ENCODE measurements at regions not wholly inside any gene's neighbourhood (a gene's known extent, or its start where the extent isn't known, plus 50 kb on each side); places are given as distances from the start of the nearest gene placed in this dataset.
"Not testable (repeated sequence)": the region's sequence is repeated elsewhere in the genome, so short reads cannot be mapped to it uniquely, and the experiment has no call there.

- not testable (repeated sequence) for DNase-seq
Measured at GRCh38 chr1:143838598-143838929, 133.2 kb downstream of the FAM72C start.

DNA sequence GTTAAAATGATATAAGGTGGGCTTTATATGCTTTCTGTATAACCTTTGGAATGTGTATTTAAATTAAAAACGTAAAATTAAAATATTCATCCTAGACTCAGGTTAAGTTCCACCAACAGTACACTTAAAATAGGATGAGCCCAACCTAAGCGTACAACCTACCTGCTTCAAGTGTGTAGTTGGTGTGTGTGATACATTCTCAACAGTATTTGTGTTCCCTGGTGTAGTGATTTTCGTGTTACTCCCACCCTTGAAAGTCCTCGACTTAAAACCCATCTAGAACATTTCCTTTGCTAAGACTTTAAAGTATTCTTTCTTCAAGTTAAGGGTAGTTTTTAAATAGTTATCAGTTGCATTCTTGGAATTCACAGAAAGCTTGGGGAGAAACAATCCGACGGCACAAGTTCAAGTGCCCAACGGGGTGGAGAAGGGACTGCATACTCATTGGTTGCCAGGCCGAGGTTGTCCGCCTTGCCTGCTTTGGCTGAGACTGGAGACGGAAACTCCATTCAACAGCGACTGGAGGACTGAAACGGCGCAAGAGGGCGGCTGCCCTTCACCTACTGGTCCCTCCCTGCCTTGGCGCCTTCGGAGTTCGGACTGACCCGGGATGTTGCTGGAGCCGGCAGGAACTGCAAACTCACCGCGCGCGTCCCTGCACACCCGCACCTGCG lies 133.7 kb downstream of the FAM72C start:
- DNase-seq, result not testable (repeated sequence)

DNA sequence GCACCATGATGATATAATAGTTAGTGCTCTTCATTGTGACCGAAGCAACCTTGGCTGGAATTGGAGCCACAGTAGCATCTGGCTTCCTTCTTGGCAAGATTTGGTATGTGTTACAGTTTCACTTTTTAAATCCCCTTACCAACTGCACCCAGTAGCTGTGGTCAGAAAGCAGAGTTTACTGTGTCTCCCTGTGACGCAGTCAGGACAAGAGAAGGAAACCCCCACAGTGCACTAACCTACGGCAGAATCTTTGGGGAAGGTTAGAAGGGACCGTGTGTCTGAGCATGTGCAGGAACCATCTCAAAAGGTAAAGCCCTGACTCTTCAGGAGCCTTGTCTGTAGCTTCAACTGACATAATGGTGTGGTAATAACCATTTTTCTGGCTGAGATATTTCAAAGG lies 138.4 kb downstream of the FAM72C start:
- DNase-seq, result not testable (repeated sequence)

DNA sequence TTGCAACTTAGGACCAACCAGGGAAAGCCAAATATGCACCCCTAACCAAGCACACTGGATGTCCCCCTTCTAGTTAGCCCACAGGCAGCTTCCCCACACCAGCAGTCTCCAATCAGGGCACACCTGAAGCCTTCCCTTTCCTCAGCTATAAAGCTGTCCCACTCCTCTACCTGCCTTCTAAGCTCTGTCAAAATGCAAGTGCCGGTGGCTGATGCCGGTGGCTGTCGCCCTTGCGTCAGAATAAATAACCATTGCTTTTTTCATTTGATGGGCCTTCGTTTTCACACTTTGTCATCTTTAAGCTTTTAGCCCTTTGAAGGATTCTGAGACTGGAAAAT lies 139.4 kb downstream of the FAM72C start:
- DNase-seq, result not testable (repeated sequence)

GRCh38 chr1:143831479-143832378 lies 140.1 kb downstream of the FAM72C start:
- not testable (repeated sequence) for DNase-seq

GRCh38 chr1:143826162-143826561 lies 145.6 kb downstream of the FAM72C start:
- DNase-seq, result not testable (repeated sequence)

DNA sequence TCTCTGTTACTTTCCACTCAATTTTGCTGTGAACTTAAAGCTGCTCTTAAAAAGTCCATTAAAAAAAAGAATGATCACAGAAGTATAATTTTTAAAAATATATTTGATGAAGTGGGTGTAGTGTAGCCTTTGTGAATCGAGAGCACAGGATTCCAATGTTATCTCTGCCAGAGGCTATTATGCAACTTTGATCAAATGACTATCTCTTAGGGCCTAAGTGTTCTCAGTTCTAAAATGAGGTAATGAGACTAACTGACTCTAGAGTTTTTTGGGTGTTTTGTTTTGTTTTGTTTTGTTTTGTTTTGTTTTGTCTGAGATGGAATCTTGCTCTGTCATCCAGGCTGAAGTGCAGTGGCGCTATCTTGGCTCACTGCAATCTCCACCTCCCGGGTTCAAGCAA lies 147.5 kb downstream of the FAM72C start:
- DNase-seq, result not testable (repeated sequence)

GRCh38 chr1:143820058-143820457 lies 151.7 kb downstream of the FAM72C start:
- DNase-seq, result not testable (repeated sequence)

- DNase-seq, result not testable (repeated sequence)
Measured at GRCh38 chr1:143816369-143816768, 155.4 kb downstream of the FAM72C start.

GRCh38 chr1:143805374-143805773 lies 166.4 kb downstream of the FAM72C start:
- not testable (repeated sequence) for DNase-seq

- DNase-seq, result not testable (repeated sequence)
Measured at GRCh38 chr1:143804707-143805356, 167.0 kb downstream of the FAM72C start.

DNA sequence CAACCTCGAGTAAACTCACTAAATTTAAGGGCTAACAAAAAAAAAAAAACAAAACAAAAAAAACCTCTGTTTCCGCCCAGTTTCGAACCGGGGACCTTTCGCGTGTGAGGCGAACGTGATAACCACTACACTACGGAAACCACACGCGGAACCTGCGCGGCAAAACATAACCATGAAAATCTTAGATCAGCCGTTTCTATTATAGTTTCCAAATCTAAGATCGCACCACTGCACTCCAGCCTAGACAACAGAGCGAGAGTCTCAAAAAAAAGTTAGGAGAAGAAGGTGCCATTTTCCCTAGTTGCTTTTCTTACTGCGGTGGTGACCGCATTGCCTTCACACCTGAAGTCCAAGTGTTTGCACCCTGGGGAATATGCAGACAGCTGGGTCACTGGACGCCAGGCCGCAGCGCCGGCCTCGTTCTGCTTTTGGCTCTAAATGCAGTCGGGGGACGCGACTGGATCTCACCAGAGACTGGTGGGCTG lies 167.8 kb downstream of the FAM72C start:
- not testable (repeated sequence) for DNase-seq

GRCh38 chr1:143803095-143803494 lies 168.7 kb downstream of the FAM72C start:
- DNase-seq, result not testable (repeated sequence)

GRCh38 chr1:143799568-143800187 lies 172.1 kb downstream of the FAM72C start:
- not testable (repeated sequence) for DNase-seq

DNA sequence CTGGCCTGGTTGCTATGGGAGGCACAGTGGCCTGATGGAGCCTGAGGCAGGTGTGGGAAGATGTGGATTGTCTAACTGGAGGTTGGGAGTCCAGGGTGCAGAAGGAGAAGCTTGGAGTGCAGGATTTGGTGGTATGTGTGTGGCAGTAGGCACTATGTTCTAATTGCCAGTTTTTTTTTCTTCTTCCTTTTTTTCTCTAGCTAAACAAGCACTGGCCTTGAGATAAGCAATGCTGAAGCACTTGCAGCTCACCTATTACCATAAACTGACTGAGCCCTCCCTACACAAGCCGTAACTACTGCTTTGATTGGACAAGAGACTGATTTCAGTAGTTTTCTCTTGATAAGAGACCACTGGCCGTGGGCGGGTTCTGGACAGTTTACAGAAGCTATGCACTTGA lies 175.4 kb downstream of the FAM72C start:
- not testable (repeated sequence) for DNase-seq

- DNase-seq, result not testable (repeated sequence)
Measured at GRCh38 chr1:143792047-143792937, 179.5 kb downstream of the FAM72C start.

DNA sequence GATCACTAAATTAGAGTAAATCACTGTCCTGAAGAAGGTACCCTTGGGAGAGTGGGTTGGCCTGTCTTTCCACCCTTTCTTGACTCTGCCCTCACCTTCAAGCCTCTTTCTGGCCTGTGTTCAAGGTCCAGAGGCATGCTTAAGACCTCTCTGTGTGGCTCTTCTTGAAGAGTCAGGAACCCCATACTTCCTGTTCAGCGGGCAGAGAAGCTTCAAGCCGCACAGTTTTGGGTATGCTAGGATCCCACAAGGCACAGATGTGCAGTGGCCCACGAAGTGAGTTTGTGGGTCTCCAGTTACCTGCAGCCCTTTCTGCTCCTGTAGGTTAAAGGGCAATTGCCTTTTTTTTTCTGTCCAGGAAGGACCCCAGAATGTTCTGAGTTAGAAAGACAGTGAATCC lies 185.4 kb downstream of the FAM72C start:
- DNase-seq, result not testable (repeated sequence)

GRCh38 chr1:143785883-143786282 lies 185.9 kb downstream of the FAM72C start:
- DNase-seq, result not testable (repeated sequence)

- DNase-seq, result not testable (repeated sequence)
Measured at GRCh38 chr1:143784239-143784882, 187.4 kb downstream of the FAM72C start.

DNA sequence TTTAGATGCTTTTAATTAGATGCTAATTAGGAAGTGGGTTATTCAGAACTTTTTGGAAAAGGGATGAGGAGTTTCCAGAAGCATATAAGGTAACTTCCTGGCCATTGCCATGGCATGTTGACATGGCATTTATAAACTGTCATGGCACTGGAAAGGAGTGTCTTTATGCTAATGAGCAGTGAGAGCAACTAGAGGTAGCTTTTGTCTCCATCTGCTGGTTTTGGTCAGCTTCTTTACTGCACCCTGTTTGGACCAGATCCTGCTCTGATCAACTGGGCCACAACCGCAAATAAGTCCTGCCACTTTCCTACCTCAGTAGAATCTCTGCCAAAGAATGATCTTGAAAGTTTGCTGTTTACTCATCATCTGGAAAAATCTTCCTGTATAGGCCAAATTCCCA lies 193.6 kb downstream of the FAM72C start:
- DNase-seq, result not testable (repeated sequence)

DNA sequence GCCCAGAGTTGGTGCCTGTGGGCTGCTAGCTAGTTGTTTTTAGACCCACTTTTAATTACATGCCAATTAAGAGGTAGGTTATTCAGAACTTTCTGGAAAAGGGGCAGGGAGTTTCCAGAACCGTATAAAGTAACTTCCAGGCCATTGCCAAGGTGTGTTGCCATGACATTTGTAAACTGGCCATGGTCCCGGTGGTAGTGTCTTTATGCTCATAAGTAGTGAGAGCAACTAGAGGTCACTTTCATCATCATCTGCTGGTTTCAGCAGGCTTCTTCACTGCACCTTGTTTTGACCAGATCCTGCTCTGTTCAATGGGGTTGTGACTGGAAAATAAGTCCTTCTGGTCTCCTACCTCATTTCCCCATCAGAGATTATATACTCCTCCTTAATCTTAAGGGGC lies 207.0 kb downstream of the FAM72C start:
- not testable (repeated sequence) for DNase-seq

Data from bone marrow (tissue), 2 donors.